ENCODE measurements at regions not wholly inside any gene's neighbourhood (a gene's known extent, or its start where the extent isn't known, plus 50 kb on each side); places are given as distances from the start of the nearest gene placed in this dataset.

DNA sequence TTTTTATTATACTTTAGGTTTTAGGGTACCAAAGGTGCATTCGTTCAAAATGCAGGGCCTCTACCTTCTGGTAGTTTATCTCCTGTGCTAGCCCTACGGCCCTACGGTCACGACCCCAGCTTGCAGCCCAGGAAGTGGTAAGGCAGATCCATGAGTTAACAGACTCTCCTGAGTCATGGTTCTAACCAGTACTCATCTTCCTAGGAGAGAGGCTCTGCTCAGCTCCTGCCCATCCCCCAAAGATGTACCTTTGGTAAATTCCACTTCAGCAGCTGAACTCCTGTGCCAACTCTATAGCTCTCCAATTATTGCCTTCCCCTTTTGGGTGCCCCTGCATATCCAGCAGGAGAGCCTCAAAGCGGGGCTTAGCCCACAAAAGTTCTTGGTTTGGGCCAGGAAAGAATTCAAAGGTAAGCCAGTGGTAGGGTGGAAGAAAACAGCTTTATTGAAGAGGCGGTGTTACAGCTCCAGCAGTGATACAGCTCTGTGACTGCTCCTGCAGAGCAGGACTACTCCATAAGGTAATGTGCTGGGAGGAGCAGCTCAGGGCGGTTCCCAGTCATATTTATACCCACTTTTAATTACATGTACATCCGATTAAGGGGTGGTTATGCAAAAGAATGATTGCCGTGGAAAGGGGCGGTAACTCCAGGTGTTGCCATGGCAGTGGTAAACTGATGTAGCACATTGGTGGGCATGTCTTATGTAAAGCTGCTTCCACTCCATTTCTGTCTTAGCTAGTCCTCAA is 241.4 kb downstream of the PMP22 start:
- Mint-ChIP-seq H3K27me3 (peaks cover 4% of the 10 kb centered on the region), H3K4me3 (no peak overlapping the region), H3K4me1 (ENCODE audit: unreplicated experiment) (peaks cover 7% of the 10 kb centered on the region), H3K9me3 (no peaks in the 10 kb centered on the region), H3K27ac (no peak overlapping the region), H3K36me3 (no peaks in the 10 kb centered on the region)
- no peak for TF ChIP-seq CTCF (conservative IDR thresholded peaks at IDR 0.05)
- DNase-seq (ENCODE audit: extremely low spot score, unreplicated experiment) = no peak

DNA sequence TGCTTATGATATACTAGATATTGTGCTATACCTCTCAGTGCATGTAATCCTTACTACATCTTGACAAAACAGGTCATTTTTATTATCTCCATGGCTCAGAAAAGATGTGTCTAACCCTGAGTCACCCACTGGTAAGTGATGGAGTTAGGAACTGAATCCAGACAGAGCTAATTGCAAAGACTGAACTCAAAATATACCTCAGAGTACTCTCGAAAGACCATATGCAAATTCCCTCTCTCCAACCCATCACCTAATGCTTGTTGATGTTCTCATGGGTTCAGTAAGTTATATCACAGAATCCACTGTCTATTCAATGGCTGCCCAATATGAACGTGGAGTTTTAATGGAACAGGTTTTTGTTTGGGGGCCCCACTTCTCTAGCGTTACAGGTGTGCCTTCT is 246.0 kb downstream of the PMP22 start:
- DNase-seq (ENCODE audit: extremely low spot score, unreplicated experiment) = no peak
- no peaks in the 10 kb centered on the region for H3K36me3 Mint-ChIP-seq
- H3K9me3 Mint-ChIP-seq = no peaks in the 10 kb centered on the region
- H3K4me3 Mint-ChIP-seq = no peak overlapping the region
- H3K27ac Mint-ChIP-seq = no peak overlapping the region
- H3K27me3 Mint-ChIP-seq = no peaks in the 10 kb centered on the region
- TF ChIP-seq CTCF (conservative IDR thresholded peaks at IDR 0.05) = no peak
- H3K4me1 Mint-ChIP-seq (ENCODE audit: unreplicated experiment) = no peaks in the 10 kb centered on the region

DNA sequence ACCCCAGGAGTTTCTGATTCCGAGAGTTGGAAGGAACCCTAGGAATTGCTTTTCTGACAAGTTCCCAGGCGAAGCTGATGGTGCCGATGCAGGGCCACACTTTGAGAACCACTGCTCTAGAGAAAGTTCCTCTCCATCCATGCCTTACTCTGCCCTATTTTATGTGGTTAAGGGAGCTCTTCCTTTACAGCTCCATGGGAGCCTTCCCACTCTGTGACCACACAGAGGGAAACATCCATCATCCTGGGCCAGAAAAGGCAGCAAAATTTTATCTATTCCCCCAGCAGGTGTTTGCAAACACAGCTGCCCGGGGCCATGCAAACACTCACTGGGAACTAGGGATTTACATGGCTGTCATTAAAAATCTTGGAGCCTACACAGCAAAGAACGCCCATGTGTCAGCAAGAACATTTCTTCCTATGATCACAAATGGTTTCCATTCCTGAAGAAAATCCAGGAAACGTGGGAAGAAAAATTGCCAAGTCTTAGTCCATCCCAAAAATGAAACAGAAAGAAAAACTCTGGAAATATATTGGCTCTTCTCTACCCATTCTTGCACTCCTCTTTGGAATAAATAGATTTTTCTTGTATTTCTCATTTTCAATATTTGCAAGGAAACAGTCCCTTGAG is 252.7 kb downstream of the PMP22 start:
- no peaks in the 10 kb centered on the region for H3K4me1 Mint-ChIP-seq (ENCODE audit: unreplicated experiment)
- H3K27me3 Mint-ChIP-seq = peaks cover 26% of the 10 kb centered on the region
- no peak for DNase-seq (ENCODE audit: extremely low spot score, unreplicated experiment)
- no peaks in the 10 kb centered on the region for H3K36me3 Mint-ChIP-seq
- no peak for TF ChIP-seq CTCF (conservative IDR thresholded peaks at IDR 0.05)
- H3K4me3 Mint-ChIP-seq = no peak overlapping the region
- no peak overlapping the region for H3K27ac Mint-ChIP-seq
- no peaks in the 10 kb centered on the region for H3K9me3 Mint-ChIP-seq

- H3K27ac Mint-ChIP-seq = no peak overlapping the region
- H3K27me3 Mint-ChIP-seq = peaks cover 40% of the 10 kb centered on the region
- H3K4me3 Mint-ChIP-seq = no peak overlapping the region
- no peaks in the 10 kb centered on the region for H3K9me3 Mint-ChIP-seq
- H3K36me3 Mint-ChIP-seq = no peaks in the 10 kb centered on the region
- no peak for TF ChIP-seq CTCF (conservative IDR thresholded peaks at IDR 0.05)
- H3K4me1 Mint-ChIP-seq (ENCODE audit: unreplicated experiment) = no peaks in the 10 kb centered on the region
- DNase-seq (ENCODE audit: extremely low spot score, unreplicated experiment) = no peak
Observed at GRCh38 chr17:15009087-15009486, 256.0 kb downstream of the PMP22 start.

- Mint-ChIP-seq H3K4me3 (no peak overlapping the region), H3K27ac (no peak overlapping the region), H3K36me3 (no peaks in the 10 kb centered on the region), H3K9me3 (no peaks in the 10 kb centered on the region), H3K27me3 (peaks cover 37% of the 10 kb centered on the region), H3K4me1 (ENCODE audit: unreplicated experiment) (no peaks in the 10 kb centered on the region)
- TF ChIP-seq CTCF (conservative IDR thresholded peaks at IDR 0.05) = no peak
- DNase-seq (ENCODE audit: extremely low spot score, unreplicated experiment) = no peak
Observed at GRCh38 chr17:15007147-15007553, 258.0 kb downstream of the PMP22 start.

Measured in type B pancreatic cell (in vitro differentiated cells).